ENCODE measurements at regions not wholly inside any gene's neighbourhood (a gene's known extent, or its start where the extent isn't known, plus 50 kb on each side); places are given as distances from the start of the nearest gene placed in this dataset.

- no TSS peak for BruUV-seq (replicated peaks)
- POLR2A ChIA-PET: no interaction called here
- no peak for ATAC-seq
- intact Hi-C loops (cut with micrococcal nuclease; ENCODE audit: unreplicated experiment) (no loop called here), in situ Hi-C loops (cut with HindIII; ENCODE audit: extremely low pct_ligation_motif_present, low pct_unique_long_range_greater_than_20kb) (no loop called here)
- 0% methylated on average over 3 of the region's 3 CpGs for WGBS (ENCODE audit: low lambda C conversion rate)
- Histone ChIP-seq H3K4me2 (ENCODE audit: low read depth, low read length) (no peak overlapping the region), H3K4me3 (replicated peaks in 1 of 3; ENCODE audit: insufficient read depth in 1 of 3, low read depth in 2 of 3, low read length in 3 of 3) (no peak overlapping the region), H2AFZ (ENCODE audit: low read length) (no peak overlapping the region), H3K36me3 (replicated peaks in 1 of 2; ENCODE audit: control insufficient read depth in 1 of 2, insufficient read depth in 2 of 2, low read length in 2 of 2) (no peaks in the 10 kb centered on the region), H3K27me3 (ENCODE audit: control insufficient read depth in 1 of 2, insufficient read depth in 2 of 2, low read length in 2 of 2) (no peaks in the 10 kb centered on the region), H3K9me3 (ENCODE audit: low read length) (no peaks in the 10 kb centered on the region), H3K27ac (ENCODE audit: extremely low read length, insufficient read depth, low read length) (no peak overlapping the region), H3K4me1 (ENCODE audit: insufficient read depth, low read length) (no peaks in the 10 kb centered on the region), H4K20me1 (ENCODE audit: insufficient read depth, low read length) (no peaks in the 10 kb centered on the region), H3K79me2 (ENCODE audit: insufficient read depth, low read length) (no peaks in the 10 kb centered on the region), H3K9ac (ENCODE audit: insufficient read depth, low read depth, low read length) (no peak overlapping the region)
- DNase-seq (ENCODE audit: low spot score): no peak
- FAIRE-seq: no peak
- CTCF ChIA-PET (ENCODE audit: low intra/inter-chr PET ratio, low total read pairs): no interaction called here
- TF ChIP-seq, protein P1, sequence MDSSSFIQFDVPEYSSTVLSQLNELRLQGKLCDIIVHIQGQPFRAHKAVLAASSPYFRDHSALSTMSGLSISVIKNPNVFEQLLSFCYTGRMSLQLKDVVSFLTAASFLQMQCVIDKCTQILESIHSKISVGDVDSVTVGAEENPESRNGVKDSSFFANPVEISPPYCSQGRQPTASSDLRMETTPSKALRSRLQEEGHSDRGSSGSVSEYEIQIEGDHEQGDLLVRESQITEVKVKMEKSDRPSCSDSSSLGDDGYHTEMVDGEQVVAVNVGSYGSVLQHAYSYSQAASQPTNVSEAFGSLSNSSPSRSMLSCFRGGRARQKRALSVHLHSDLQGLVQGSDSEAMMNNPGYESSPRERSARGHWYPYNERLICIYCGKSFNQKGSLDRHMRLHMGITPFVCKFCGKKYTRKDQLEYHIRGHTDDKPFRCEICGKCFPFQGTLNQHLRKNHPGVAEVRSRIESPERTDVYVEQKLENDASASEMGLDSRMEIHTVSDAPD (CRISPR knock-in tag; IDR thresholded peaks at IDR 0.05): no peak
- TF ChIP-seq ZNF781 (CRISPR knock-in tag; IDR thresholded peaks at IDR 0.05; ENCODE audit: borderline replicate concordance, not compliant biosample characterization) (no peak), TBX2 (CRISPR knock-in tag; IDR thresholded peaks at IDR 0.05; ENCODE audit: borderline replicate concordance) (no peak), ZFX (CRISPR knock-in tag; IDR thresholded peaks at IDR 0.05; ENCODE audit: low read depth) (no peak), ZNF432 (CRISPR knock-in tag; IDR thresholded peaks at IDR 0.05; ENCODE audit: borderline replicate concordance) (no peak), DPF2 (CRISPR knock-in tag; IDR thresholded peaks at IDR 0.05; ENCODE audit: borderline replicate concordance, low read depth) (no peak), PLSCR1 (CRISPR knock-in tag; IDR thresholded peaks at IDR 0.05; ENCODE audit: borderline replicate concordance) (no peak), NR3C1 (CRISPR knock-in tag; IDR thresholded peaks at IDR 0.05) (no peak), XRCC5 (optimal IDR thresholded peaks at IDR 0.05; ENCODE audit: low read length) (no peak), CCAR2 (optimal IDR thresholded peaks at IDR 0.05; ENCODE audit: low read depth, low read length) (no peak), ZBTB10 (CRISPR knock-in tag; IDR thresholded peaks at IDR 0.05; ENCODE audit: borderline replicate concordance) (no peak), ZNF598 (CRISPR knock-in tag; IDR thresholded peaks at IDR 0.05; ENCODE audit: borderline replicate concordance) (no peak), ZNF224 (CRISPR knock-in tag; IDR thresholded peaks at IDR 0.05) (no peak), ZNF484 (CRISPR knock-in tag; IDR thresholded peaks at IDR 0.05; ENCODE audit: borderline replicate concordance, low read depth) (no peak)
- TF ChIP-seq, protein P2, sequence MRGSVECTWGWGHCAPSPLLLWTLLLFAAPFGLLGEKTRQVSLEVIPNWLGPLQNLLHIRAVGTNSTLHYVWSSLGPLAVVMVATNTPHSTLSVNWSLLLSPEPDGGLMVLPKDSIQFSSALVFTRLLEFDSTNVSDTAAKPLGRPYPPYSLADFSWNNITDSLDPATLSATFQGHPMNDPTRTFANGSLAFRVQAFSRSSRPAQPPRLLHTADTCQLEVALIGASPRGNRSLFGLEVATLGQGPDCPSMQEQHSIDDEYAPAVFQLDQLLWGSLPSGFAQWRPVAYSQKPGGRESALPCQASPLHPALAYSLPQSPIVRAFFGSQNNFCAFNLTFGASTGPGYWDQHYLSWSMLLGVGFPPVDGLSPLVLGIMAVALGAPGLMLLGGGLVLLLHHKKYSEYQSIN (CRISPR knock-in tag; IDR thresholded peaks at IDR 0.05; ENCODE audit: borderline replicate concordance): no peak
- TF ChIP-seq, protein P3, sequence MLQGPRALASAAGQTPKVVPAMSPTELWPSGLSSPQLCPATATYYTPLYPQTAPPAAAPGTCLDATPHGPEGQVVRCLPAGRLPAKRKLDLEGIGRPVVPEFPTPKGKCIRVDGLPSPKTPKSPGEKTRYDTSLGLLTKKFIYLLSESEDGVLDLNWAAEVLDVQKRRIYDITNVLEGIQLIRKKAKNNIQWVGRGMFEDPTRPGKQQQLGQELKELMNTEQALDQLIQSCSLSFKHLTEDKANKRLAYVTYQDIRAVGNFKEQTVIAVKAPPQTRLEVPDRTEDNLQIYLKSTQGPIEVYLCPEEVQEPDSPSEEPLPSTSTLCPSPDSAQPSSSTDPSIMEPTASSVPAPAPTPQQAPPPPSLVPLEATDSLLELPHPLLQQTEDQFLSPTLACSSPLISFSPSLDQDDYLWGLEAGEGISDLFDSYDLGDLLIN (CRISPR knock-in tag; IDR thresholded peaks at IDR 0.05; ENCODE audit: borderline replicate concordance): no peak
Observed at GRCh38 chr7:124201768-124202349, 169.0 kb upstream of the TMEM229A start.
